Neural crest cell (in vitro differentiated cells): ENCODE measurements at regions not wholly inside any gene's neighbourhood (a gene's known extent, or its start where the extent isn't known, plus 50 kb on each side); places are given as distances from the start of the nearest gene placed in this dataset.
"Not testable (repeated sequence)": the region's sequence is repeated elsewhere in the genome, so short reads cannot be mapped to it uniquely, and the experiment has no call there.

Experiments used
- DNase-seq: peaks from one replicate; pipeline ENCODE4 v3.0.0; 2021; ENCODE audit warnings: low read depth, mixed read lengths, low spot score
- H3K27ac Mint-ChIP-seq: one replicate; pipeline ENCODE4 v1.8.0; 2021; ENCODE audit warnings: mild to moderate bottlenecking, mixed read lengths; ENCODE audit not compliant: unreplicated experiment
- H3K27me3 Mint-ChIP-seq: 2 replicates; pipeline ENCODE4 v1.8.0; 2021; ENCODE audit warnings: low read depth, mild to moderate bottlenecking, mixed read lengths
- H3K36me3 Mint-ChIP-seq: 2 replicates; pipeline ENCODE4 v1.8.0; 2021; ENCODE audit warnings: low read depth, mild to moderate bottlenecking, mixed read lengths
- H3K4me1 Mint-ChIP-seq: 2 replicates; pipeline ENCODE4 v1.8.0; 2021; ENCODE audit warnings: mixed read lengths
- H3K4me3 Mint-ChIP-seq: one replicate; pipeline ENCODE4 v1.8.0; 2021; ENCODE audit warnings: mild to moderate bottlenecking, mixed read lengths
- H3K9me3 Mint-ChIP-seq: 2 replicates; pipeline ENCODE4 v1.8.0; 2021; ENCODE audit warnings: mixed read lengths
- CTCF ChIP-seq: fragments of 200-600 bp; sonication (generic); conservative IDR thresholded peaks from 2 replicates; pipeline ENCODE4 v1.5.0; 2021; ENCODE audit warnings: antibody characterized with exemption, mild to moderate bottlenecking

- H3K4me1 Mint-ChIP-seq = peaks cover 13% of the 10 kb centered on the region
- no peaks in the 10 kb centered on the region for H3K27me3 Mint-ChIP-seq
- DNase-seq = no peak
- H3K9me3 Mint-ChIP-seq = no peaks in the 10 kb centered on the region
- no peak overlapping the region for H3K27ac Mint-ChIP-seq
- H3K36me3 Mint-ChIP-seq = no peaks in the 10 kb centered on the region
- H3K4me3 Mint-ChIP-seq = no peak overlapping the region
- no peak for TF ChIP-seq CTCF
Measured at GRCh38 chr6:47416396-47417345, 60.9 kb upstream of the CD2AP start.

DNA sequence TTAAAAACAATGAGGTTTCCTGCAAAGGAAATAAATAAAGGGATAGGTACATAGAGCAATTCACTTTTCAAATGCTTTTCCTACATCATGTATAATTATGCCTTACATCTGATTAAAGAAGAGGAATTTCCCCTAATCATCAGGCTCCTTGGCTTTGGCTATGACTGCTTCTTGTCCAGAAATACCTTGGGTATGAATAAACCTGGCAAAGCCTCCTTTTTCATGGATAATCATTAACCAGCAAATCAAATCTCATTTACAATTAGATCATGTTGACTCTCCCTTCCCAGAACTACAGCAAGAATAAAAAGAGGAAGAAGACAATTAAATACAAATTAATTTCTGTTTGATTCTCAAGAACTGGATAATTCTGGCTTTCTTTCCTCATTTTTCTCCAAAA is 58.0 kb upstream of the CD2AP start:
- H3K27me3 Mint-ChIP-seq = peaks cover 2% of the 10 kb centered on the region
- peaks cover 6% of the 10 kb centered on the region for H3K4me1 Mint-ChIP-seq
- DNase-seq = no peak
- no peak overlapping the region for H3K4me3 Mint-ChIP-seq
- no peak for TF ChIP-seq CTCF
- no peaks in the 10 kb centered on the region for H3K9me3 Mint-ChIP-seq
- no peak overlapping the region for H3K27ac Mint-ChIP-seq
- H3K36me3 Mint-ChIP-seq = no peaks in the 10 kb centered on the region

- H3K9me3 Mint-ChIP-seq = no peaks in the 10 kb centered on the region
- H3K4me3 Mint-ChIP-seq = no peak overlapping the region
- no peaks in the 10 kb centered on the region for H3K4me1 Mint-ChIP-seq
- H3K27ac Mint-ChIP-seq = no peak overlapping the region
- DNase-seq = no peak
- peaks cover 2% of the 10 kb centered on the region for H3K27me3 Mint-ChIP-seq
- H3K36me3 Mint-ChIP-seq = no peaks in the 10 kb centered on the region
- no peak for TF ChIP-seq CTCF
Measured at GRCh38 chr6:47420394-47421371, 56.9 kb upstream of the CD2AP start.

DNA sequence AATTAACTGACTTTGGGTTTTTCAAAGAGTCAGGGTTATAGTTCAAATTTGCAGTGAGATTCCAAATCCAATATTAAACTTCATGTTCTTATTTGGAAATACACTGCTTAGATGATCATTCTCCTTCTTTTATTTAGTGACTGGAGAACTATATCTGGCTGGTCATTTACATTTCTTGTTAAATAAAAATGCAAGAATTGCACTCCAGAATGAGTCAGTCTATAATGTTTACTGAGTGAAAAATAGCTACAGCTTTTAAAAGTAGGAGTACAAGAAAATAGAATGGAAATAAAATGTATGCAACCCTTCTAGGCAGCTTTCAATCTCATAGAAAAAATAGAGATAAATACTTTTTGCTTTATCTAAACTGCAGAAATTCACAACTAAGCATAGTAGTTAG is 54.5 kb upstream of the CD2AP start:
- Mint-ChIP-seq H3K27ac (no peak overlapping the region), H3K27me3 (peaks cover 2% of the 10 kb centered on the region), H3K4me1 (no peaks in the 10 kb centered on the region), H3K36me3 (no peaks in the 10 kb centered on the region), H3K9me3 (peaks cover 8% of the 10 kb centered on the region), H3K4me3 (no peak overlapping the region)
- no peak for DNase-seq
- TF ChIP-seq CTCF = no peak

DNA sequence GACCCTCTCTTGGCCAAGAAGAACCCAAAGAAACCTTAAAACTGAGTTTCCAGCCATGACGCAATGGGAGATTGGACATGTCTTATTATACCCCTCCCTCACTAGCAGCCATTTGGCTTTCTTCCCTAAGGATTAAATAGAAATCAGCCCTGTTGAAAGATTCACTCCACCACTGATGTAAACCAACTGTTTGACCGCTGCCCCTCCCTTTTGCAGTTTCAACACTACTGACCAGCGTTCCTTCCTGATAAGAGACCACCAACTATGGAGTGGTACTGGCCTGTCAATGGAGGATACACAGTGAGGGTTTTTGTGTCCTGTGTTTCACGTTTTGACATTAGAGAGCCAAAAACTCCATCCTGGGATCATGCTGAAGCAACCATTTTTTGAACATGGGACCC is 53.2 kb upstream of the CD2AP start:
- H3K36me3 Mint-ChIP-seq = no peaks in the 10 kb centered on the region
- peaks cover 2% of the 10 kb centered on the region for H3K27me3 Mint-ChIP-seq
- H3K9me3 Mint-ChIP-seq = peaks cover 8% of the 10 kb centered on the region
- H3K4me1 Mint-ChIP-seq = no peaks in the 10 kb centered on the region
- H3K27ac Mint-ChIP-seq = no peak overlapping the region
- no peak overlapping the region for H3K4me3 Mint-ChIP-seq
- no peak for TF ChIP-seq CTCF
- DNase-seq = no peak

- peaks cover 12% of the 10 kb centered on the region for H3K9me3 Mint-ChIP-seq
- DNase-seq, H3K4me3 Mint-ChIP-seq, H3K36me3 Mint-ChIP-seq, H3K27ac Mint-ChIP-seq, H3K4me1 Mint-ChIP-seq, H3K27me3 Mint-ChIP-seq: not testable (repeated sequence)
Measured at GRCh38 chr6:47425724-47426123, 51.9 kb upstream of the CD2AP start.
